H9 (cell line): ENCODE measurements at regions not wholly inside any gene's neighbourhood (a gene's known extent, or its start where the extent isn't known, plus 50 kb on each side); places are given as distances from the start of the nearest gene placed in this dataset.

Source experiments
- DNase-seq: peaks from one replicate; pipeline ENCODE4 v3.0.0-alpha.2; 2017
- H2AFZ ChIP-seq: one replicate; pipeline ENCODE4 v1.6.1; 2013; ENCODE audit warnings: mild to moderate bottlenecking, low read length, control low read depth, moderate library complexity
- H2AK5ac ChIP-seq: 2 replicates; pipeline ENCODE4 v1.6.1; 2013; ENCODE audit warnings: low read length, control low read depth, mixed read lengths; ENCODE audit not compliant: insufficient read length
- H2BK120ac ChIP-seq: one replicate; pipeline ENCODE4 v1.6.1; 2013; ENCODE audit warnings: low read depth, mild to moderate bottlenecking, low read length, control low read depth, inconsistent platforms; ENCODE audit not compliant: poor library complexity, severe bottlenecking
- H2BK12ac ChIP-seq: 2 replicates; pipeline ENCODE4 v1.6.1; 2013; ENCODE audit warnings: low read length, control low read depth, mixed read lengths, low read depth; ENCODE audit not compliant: insufficient read length
- H2BK15ac ChIP-seq: 2 replicates; pipeline ENCODE4 v1.6.1; 2013; ENCODE audit warnings: low read depth, low read length, control low read depth
- H2BK20ac ChIP-seq: one replicate; pipeline ENCODE4 v1.6.1; 2013; ENCODE audit warnings: low read depth, mild to moderate bottlenecking, low read length, control low read depth, inconsistent platforms; ENCODE audit not compliant: poor library complexity, severe bottlenecking
- H2BK5ac ChIP-seq: 2 replicates; pipeline ENCODE4 v1.6.1; 2013; ENCODE audit warnings: low read length, control low read depth, mixed read lengths; ENCODE audit not compliant: insufficient read length
- H3K14ac ChIP-seq: 2 replicates; pipeline ENCODE4 v1.6.1; 2013; ENCODE audit warnings: low read length, control low read depth; ENCODE audit not compliant: insufficient read depth
- H3K18ac ChIP-seq: 2 replicates; pipeline ENCODE4 v1.6.1; 2013; ENCODE audit warnings: low read depth, mild to moderate bottlenecking, mixed read lengths, low read length, control low read depth; ENCODE audit not compliant: insufficient read length
- H3K23ac ChIP-seq: 2 replicates; pipeline ENCODE4 v1.6.1; 2013; ENCODE audit warnings: low read length, control low read depth, mixed read lengths, low read depth; ENCODE audit not compliant: insufficient read length
- H3K23me2 ChIP-seq: 2 replicates; pipeline ENCODE4 v1.6.1; 2013; ENCODE audit warnings: low read depth, mild to moderate bottlenecking, mixed read lengths, low read length, control low read depth; ENCODE audit not compliant: insufficient read length, poor library complexity, severe bottlenecking
- H3K27ac ChIP-seq: 2 replicates; pipeline ENCODE4 v1.5.1; 2013; ENCODE audit warnings: low read length, control low read depth, mixed read lengths, low read depth; ENCODE audit not compliant: insufficient read length
- H3K27me3 ChIP-seq: 2 replicates; pipeline ENCODE4 v1.6.1; 2013; ENCODE audit warnings: low read length, control low read depth, inconsistent platforms; ENCODE audit not compliant: insufficient read depth
- H3K4ac ChIP-seq: 2 replicates; pipeline ENCODE4 v1.6.1; 2013; ENCODE audit warnings: low read depth, mild to moderate bottlenecking, control low read depth, inconsistent platforms, low read length, moderate library complexity
- H3K4me1 ChIP-seq: 2 replicates; pipeline ENCODE4 v1.6.1; 2013; ENCODE audit warnings: low read length, control low read depth, inconsistent platforms; ENCODE audit not compliant: insufficient read depth
- H3K4me2 ChIP-seq: 2 replicates; pipeline ENCODE4 v1.6.1; 2013; ENCODE audit warnings: low read length, control low read depth, mixed read lengths; ENCODE audit not compliant: insufficient read length, insufficient read depth
- H3K56ac ChIP-seq: 2 replicates; pipeline ENCODE4 v1.6.1; 2013; ENCODE audit warnings: low read depth, mild to moderate bottlenecking, mixed read lengths, low read length, control low read depth; ENCODE audit not compliant: insufficient read length
- H3K79me1 ChIP-seq: 2 replicates; pipeline ENCODE4 v1.6.1; 2013; ENCODE audit warnings: low read depth, mild to moderate bottlenecking, moderate library complexity, low read length, control low read depth, inconsistent platforms; ENCODE audit not compliant: insufficient read depth, poor library complexity, severe bottlenecking
- H3K79me2 ChIP-seq: 2 replicates; pipeline ENCODE4 v1.6.1; 2013; ENCODE audit warnings: low read length, control low read depth, inconsistent platforms; ENCODE audit not compliant: insufficient read depth
- H3K9ac ChIP-seq: 2 replicates; pipeline ENCODE4 v1.6.1; 2013; ENCODE audit warnings: low read length, control low read depth, mixed read lengths; ENCODE audit not compliant: insufficient read length; ENCODE audit errors: extremely low read depth
- H3K9me3 ChIP-seq: one replicate; pipeline ENCODE4 v1.6.1; 2013; ENCODE audit warnings: low read depth, low read length, inconsistent platforms; ENCODE audit not compliant: control insufficient read depth
- H3T11ph ChIP-seq: one replicate; pipeline ENCODE4 v1.6.1; 2013; ENCODE audit warnings: mild to moderate bottlenecking, low read length, control low read depth, inconsistent platforms
- H4K20me1 ChIP-seq: one replicate; pipeline ENCODE4 v1.6.1; 2013; ENCODE audit not compliant: control insufficient read depth, insufficient read length, insufficient read depth
- H4K5ac ChIP-seq: 2 replicates; pipeline ENCODE4 v1.6.1; 2013; ENCODE audit warnings: low read depth, mild to moderate bottlenecking, mixed read lengths, low read length, control low read depth; ENCODE audit not compliant: insufficient read length
- H4K8ac ChIP-seq: replicated peaks from 2 replicates; pipeline ENCODE4 v1.6.1; 2013; ENCODE audit warnings: low read length, control low read depth, mixed read lengths, low read depth; ENCODE audit not compliant: insufficient read length
- H4K91ac ChIP-seq: 2 replicates; pipeline ENCODE4 v1.6.1; 2013; ENCODE audit warnings: low read depth, mild to moderate bottlenecking, moderate library complexity, mixed read lengths, low read length, control low read depth; ENCODE audit not compliant: insufficient read length
- H3K27ac Mint-ChIP-seq, 3 experiments: 2 replicates in 2 of 3; 3 replicates in 1 of 3; pipeline ENCODE4 v1.8.0; 2020 to 2021; ENCODE audit warnings: mixed read lengths in 3 of 3, mild to moderate bottlenecking in 1 of 3, moderate library complexity in 1 of 3
- H3K27me3 Mint-ChIP-seq: 2 replicates; pipeline ENCODE4 v1.8.0; 2021; ENCODE audit warnings: low read depth, mild to moderate bottlenecking, moderate library complexity, mixed read lengths
- H3K36me3 Mint-ChIP-seq, 3 experiments: 2 replicates in 2 of 3; 3 replicates in 1 of 3; pipeline ENCODE4 v1.8.0; 2020 to 2021; ENCODE audit warnings: low read depth in 3 of 3, mixed read lengths in 3 of 3; ENCODE audit not compliant: insufficient read depth in 1 of 3
- H3K4me1 Mint-ChIP-seq, 2 experiments: 2 replicates each; pipeline ENCODE4 v1.8.0; 2020; ENCODE audit warnings: mixed read lengths in 2 of 2
- H3K4me3 Mint-ChIP-seq, 2 experiments: 2 replicates in 1 of 2; 3 replicates in 1 of 2; pipeline ENCODE4 v1.8.0; 2020 to 2021; ENCODE audit warnings: mild to moderate bottlenecking in 2 of 2, mixed read lengths in 2 of 2, moderate library complexity in 1 of 2
- H3K9me3 Mint-ChIP-seq, 2 experiments: 2 replicates in 1 of 2; 3 replicates in 1 of 2; pipeline ENCODE4 v1.8.0; 2020; ENCODE audit warnings: mild to moderate bottlenecking in 2 of 2, mixed read lengths in 2 of 2, moderate library complexity in 1 of 2
- whole genome bisulfite sequencing: extraction: QIAGEN DNeasy Blood & Tissue Kit; methylation state at CpG from one replicate; pipeline ENCODE4 v1.1.7; 2013; ENCODE audit warnings: missing lambda C conversion rate, low lambda C conversion rate, mixed read lengths; ENCODE audit not compliant: insufficient read length; ENCODE audit errors: extremely low coverage; 5-methylcytosine and 5-hydroxymethylcytosine counted together
- TF ChIP-seq, protein P1 (sequence below): fragments of 200-600 bp; sonication (generic); conservative IDR thresholded peaks from 3 replicates; pipeline ENCODE4 v1.8.0; 2021; ENCODE audit warnings: antibody characterized with exemption, mild to moderate bottlenecking

DNA sequence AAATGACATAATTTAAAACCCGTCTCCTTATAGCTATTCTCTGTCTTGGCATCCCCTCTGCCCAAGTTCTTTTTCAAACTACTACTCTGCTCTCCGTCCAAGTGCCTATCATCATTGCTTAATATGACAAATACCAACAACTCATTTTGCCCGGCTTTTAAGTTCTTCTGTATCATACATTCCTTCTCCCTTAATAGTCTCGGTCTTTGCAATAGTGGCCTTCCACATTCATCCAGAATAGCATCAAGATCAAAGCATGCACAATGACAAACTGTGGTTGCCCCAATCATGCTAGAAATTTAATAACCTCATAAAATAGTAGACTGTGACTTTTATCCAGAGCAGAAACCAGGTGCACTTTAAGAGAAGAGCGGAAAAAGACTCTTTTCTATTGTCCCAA, 198.9 kb downstream of the ETV1 start:
- TF ChIP-seq, protein P1, sequence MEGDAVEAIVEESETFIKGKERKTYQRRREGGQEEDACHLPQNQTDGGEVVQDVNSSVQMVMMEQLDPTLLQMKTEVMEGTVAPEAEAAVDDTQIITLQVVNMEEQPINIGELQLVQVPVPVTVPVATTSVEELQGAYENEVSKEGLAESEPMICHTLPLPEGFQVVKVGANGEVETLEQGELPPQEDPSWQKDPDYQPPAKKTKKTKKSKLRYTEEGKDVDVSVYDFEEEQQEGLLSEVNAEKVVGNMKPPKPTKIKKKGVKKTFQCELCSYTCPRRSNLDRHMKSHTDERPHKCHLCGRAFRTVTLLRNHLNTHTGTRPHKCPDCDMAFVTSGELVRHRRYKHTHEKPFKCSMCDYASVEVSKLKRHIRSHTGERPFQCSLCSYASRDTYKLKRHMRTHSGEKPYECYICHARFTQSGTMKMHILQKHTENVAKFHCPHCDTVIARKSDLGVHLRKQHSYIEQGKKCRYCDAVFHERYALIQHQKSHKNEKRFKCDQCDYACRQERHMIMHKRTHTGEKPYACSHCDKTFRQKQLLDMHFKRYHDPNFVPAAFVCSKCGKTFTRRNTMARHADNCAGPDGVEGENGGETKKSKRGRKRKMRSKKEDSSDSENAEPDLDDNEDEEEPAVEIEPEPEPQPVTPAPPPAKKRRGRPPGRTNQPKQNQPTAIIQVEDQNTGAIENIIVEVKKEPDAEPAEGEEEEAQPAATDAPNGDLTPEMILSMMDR = no peak
- no peak overlapping the region for H2BK12ac ChIP-seq
- no peak overlapping the region for H3K14ac ChIP-seq
- H3K4ac ChIP-seq = no peak overlapping the region
- Mint-ChIP-seq H3K4me3 (no peak overlapping the region), H3K36me3 (peaks cover 0 to 2% (median 0%) of the 10 kb centered on the region in 3 experiments; a peak in 1 of 7 replicates), H3K4me1 (peaks cover 0 to 6% of the 10 kb centered on the region in 2 experiments; a peak in 2 of 4 replicates), H3K27me3 (no peaks in the 10 kb centered on the region), H3K9me3 (no peaks in the 10 kb centered on the region), H3K27ac (no peak overlapping the region)
- H3T11ph ChIP-seq = no peak overlapping the region
- no peak overlapping the region for H3K18ac ChIP-seq
- H2BK20ac ChIP-seq = no peak overlapping the region
- DNase-seq = no peak
- H3K9me3 ChIP-seq = no peaks in the 10 kb centered on the region
- no peak overlapping the region for H3K27ac ChIP-seq
- H3K9ac ChIP-seq = no peak overlapping the region
- no peak overlapping the region for H4K8ac ChIP-seq
- no peak overlapping the region for H3K56ac ChIP-seq
- no peaks in the 10 kb centered on the region for H4K20me1 ChIP-seq
- H2BK5ac ChIP-seq = no peak overlapping the region
- no peak overlapping the region for H3K23ac ChIP-seq
- H3K4me1 ChIP-seq = no peaks in the 10 kb centered on the region
- no peaks in the 10 kb centered on the region for H3K23me2 ChIP-seq
- no peak overlapping the region for H2AFZ ChIP-seq
- H2BK15ac ChIP-seq = no peak overlapping the region
- no peak overlapping the region for H3K4me2 ChIP-seq
- no CpG with 5 or more reads among the region's 5 CpGs for WGBS
- no peaks in the 10 kb centered on the region for H3K27me3 ChIP-seq
- H4K5ac ChIP-seq = no peak overlapping the region
- no peaks in the 10 kb centered on the region for H3K79me1 ChIP-seq
- no peak overlapping the region for H4K91ac ChIP-seq
- H3K79me2 ChIP-seq = no peaks in the 10 kb centered on the region; the same call in 1 of the 2 replicates
- no peak overlapping the region for H2BK120ac ChIP-seq
- no peak overlapping the region for H2AK5ac ChIP-seq
